Stimulated activated naive CD4-positive, alpha-beta T cell (primary cell): ENCODE measurements at regions not wholly inside any gene's neighbourhood (a gene's known extent, or its start where the extent isn't known, plus 50 kb on each side); places are given as distances from the start of the nearest gene placed in this dataset.
"Not testable (repeated sequence)": the region's sequence is repeated elsewhere in the genome, so short reads cannot be mapped to it uniquely, and the experiment has no call there.

Experiments used
- DNase-seq, 6 experiments: peaks; one replicate each; lab custom pipeline; 2025; lab: John Stamatoyannopoulos, UW

- DNase-seq, result no peak
Measured at GRCh38 chr4:136056748-136057147, 1475.5 kb downstream of the PCDH18 start.

GRCh38 chr4:136055360-136055759 is 1476.9 kb downstream of the PCDH18 start:
- DNase-seq, result no peak

GRCh38 chr4:136036744-136037143 is 1495.5 kb downstream of the PCDH18 start:
- DNase-seq, result no peak

GRCh38 chr4:136032391-136032790 is 1499.9 kb downstream of the PCDH18 start:
- no peak for DNase-seq

GRCh38 chr4:136025540-136025939 is 1506.8 kb downstream of the PCDH18 start:
- no peak for DNase-seq

GRCh38 chr4:136017556-136017955 is 1514.7 kb downstream of the PCDH18 start:
- DNase-seq, result no peak

GRCh38 chr4:136012220-136012619 is 1520.1 kb downstream of the PCDH18 start:
- no peak for DNase-seq

- DNase-seq, result no peak
Measured at GRCh38 chr4:136009258-136009832, 1522.9 kb downstream of the PCDH18 start.

- no peak for DNase-seq
Measured at GRCh38 chr4:136007991-136008390, 1524.3 kb downstream of the PCDH18 start.

- no peak for DNase-seq
Measured at GRCh38 chr4:136002316-136002715, 1530.0 kb downstream of the PCDH18 start.

- DNase-seq, result no peak
Measured at GRCh38 chr4:136001791-136002190, 1530.5 kb downstream of the PCDH18 start.

GRCh38 chr4:136000246-136000645 is 1532.0 kb downstream of the PCDH18 start:
- DNase-seq, result no peak

GRCh38 chr4:135994360-135994759 is 1537.9 kb downstream of the PCDH18 start:
- no peak for DNase-seq

- DNase-seq, result no peak
Measured at GRCh38 chr4:135976860-135977259, 1555.4 kb downstream of the PCDH18 start.

- no peak for DNase-seq
Measured at GRCh38 chr4:135966936-135967335, 1565.4 kb downstream of the PCDH18 start.

- DNase-seq, result no peak
Measured at GRCh38 chr4:135963009-135963408, 1569.3 kb downstream of the PCDH18 start.

GRCh38 chr4:135949931-135950330 is 1582.4 kb downstream of the PCDH18 start:
- DNase-seq, result no peak

- no peak for DNase-seq
Measured at GRCh38 chr4:135948797-135949196, 1583.5 kb downstream of the PCDH18 start.

GRCh38 chr4:135941671-135942070 is 1590.6 kb downstream of the PCDH18 start:
- DNase-seq, result no peak

- no peak for DNase-seq
Measured at GRCh38 chr4:135934026-135934425, 1598.3 kb downstream of the PCDH18 start.

- DNase-seq, result no peak
Measured at GRCh38 chr4:135927651-135928050, 1604.6 kb downstream of the PCDH18 start.

- DNase-seq, result no peak
Measured at GRCh38 chr4:135921081-135921480, 1611.2 kb downstream of the PCDH18 start.

- no peak for DNase-seq
Measured at GRCh38 chr4:135917011-135917410, 1615.3 kb downstream of the PCDH18 start.

- DNase-seq, result no peak
Measured at GRCh38 chr4:135900956-135901355, 1631.3 kb downstream of the PCDH18 start.

- not testable (repeated sequence) for DNase-seq
Measured at GRCh38 chr4:135864304-135864703, 1662.7 kb upstream of the PABPC4L start.
